Calu3 (cell line): ENCODE measurements at regions not wholly inside any gene's neighbourhood (a gene's known extent, or its start where the extent isn't known, plus 50 kb on each side); places are given as distances from the start of the nearest gene placed in this dataset.

Experiments
- BruUV-seq: library from RNA; stranded (reverse); fragments of 400-500 nt; replicated peaks from 2 replicates; lab custom pipeline; 2021; lab: Mats Ljungman, UMichigan
- CTCF ChIA-PET: fragments of 300-600 bp; sonication (Branson Sonifier 250); formaldehyde crosslinking; loops from one replicate; lab custom pipeline; 2022; ENCODE audit warnings: antibody characterized with exemption; lab: Charles Lee
- DNase-seq: peaks from one replicate; pipeline ENCODE4 v3.0.0; 2022
- H3K27ac Mint-ChIP-seq: one replicate; pipeline ENCODE4 v1.8.0; 2022; ENCODE audit warnings: mixed read lengths; ENCODE audit not compliant: unreplicated experiment
- H3K27me3 Mint-ChIP-seq: one replicate; pipeline ENCODE4 v1.8.0; 2022; ENCODE audit warnings: mixed read lengths; ENCODE audit not compliant: unreplicated experiment
- H3K36me3 Mint-ChIP-seq: one replicate; pipeline ENCODE4 v1.8.0; 2022; ENCODE audit warnings: mild to moderate bottlenecking, moderate library complexity, mixed read lengths; ENCODE audit not compliant: insufficient read depth, unreplicated experiment
- H3K4me1 Mint-ChIP-seq: one replicate; pipeline ENCODE4 v1.8.0; 2022; ENCODE audit warnings: mild to moderate bottlenecking, low read depth, mixed read lengths; ENCODE audit not compliant: unreplicated experiment
- H3K4me3 Mint-ChIP-seq: one replicate; pipeline ENCODE4 v1.8.0; 2022; ENCODE audit warnings: mild to moderate bottlenecking, low read depth, moderate library complexity, mixed read lengths; ENCODE audit not compliant: unreplicated experiment
- H3K9me3 Mint-ChIP-seq: one replicate; pipeline ENCODE4 v1.8.0; 2022; ENCODE audit warnings: low read depth, mixed read lengths; ENCODE audit not compliant: unreplicated experiment
- intact Hi-C: fragments of 100-400 bp; cut with micrococcal nuclease; formaldehyde crosslinking; loops from one replicate; pipeline ENCODE4 v1.10.0; 2022; ENCODE audit not compliant: unreplicated experiment
- TF ChIP-seq, protein P1 (sequence below): fragments of 200-600 bp; IDR thresholded peaks from one replicate; pipeline ENCODE4 v1.8.0; 2022; ENCODE audit warnings: antibody characterized with exemption; ENCODE audit not compliant: unreplicated experiment

GRCh38 chr14:26199096-26199495, 398.7 kb downstream of the NOVA1 start:
- DNase-seq = no peak
- H3K4me1 Mint-ChIP-seq = no peaks in the 10 kb centered on the region
- BruUV-seq = no TSS peak
- peaks cover 6% of the 10 kb centered on the region for H3K9me3 Mint-ChIP-seq
- H3K4me3 Mint-ChIP-seq = no peak overlapping the region
- no peaks in the 10 kb centered on the region for H3K27me3 Mint-ChIP-seq
- TF ChIP-seq, protein P1, sequence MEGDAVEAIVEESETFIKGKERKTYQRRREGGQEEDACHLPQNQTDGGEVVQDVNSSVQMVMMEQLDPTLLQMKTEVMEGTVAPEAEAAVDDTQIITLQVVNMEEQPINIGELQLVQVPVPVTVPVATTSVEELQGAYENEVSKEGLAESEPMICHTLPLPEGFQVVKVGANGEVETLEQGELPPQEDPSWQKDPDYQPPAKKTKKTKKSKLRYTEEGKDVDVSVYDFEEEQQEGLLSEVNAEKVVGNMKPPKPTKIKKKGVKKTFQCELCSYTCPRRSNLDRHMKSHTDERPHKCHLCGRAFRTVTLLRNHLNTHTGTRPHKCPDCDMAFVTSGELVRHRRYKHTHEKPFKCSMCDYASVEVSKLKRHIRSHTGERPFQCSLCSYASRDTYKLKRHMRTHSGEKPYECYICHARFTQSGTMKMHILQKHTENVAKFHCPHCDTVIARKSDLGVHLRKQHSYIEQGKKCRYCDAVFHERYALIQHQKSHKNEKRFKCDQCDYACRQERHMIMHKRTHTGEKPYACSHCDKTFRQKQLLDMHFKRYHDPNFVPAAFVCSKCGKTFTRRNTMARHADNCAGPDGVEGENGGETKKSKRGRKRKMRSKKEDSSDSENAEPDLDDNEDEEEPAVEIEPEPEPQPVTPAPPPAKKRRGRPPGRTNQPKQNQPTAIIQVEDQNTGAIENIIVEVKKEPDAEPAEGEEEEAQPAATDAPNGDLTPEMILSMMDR = no peak
- H3K36me3 Mint-ChIP-seq = no peaks in the 10 kb centered on the region
- CTCF ChIA-PET = no interaction called here
- H3K27ac Mint-ChIP-seq = no peak overlapping the region
- intact Hi-C loops = no loop called here

GRCh38 chr14:26194816-26195215, 403.0 kb downstream of the NOVA1 start:
- Mint-ChIP-seq H3K27ac (no peak overlapping the region), H3K36me3 (no peaks in the 10 kb centered on the region), H3K27me3 (no peaks in the 10 kb centered on the region), H3K9me3 (peaks cover 10% of the 10 kb centered on the region), H3K4me1 (no peaks in the 10 kb centered on the region), H3K4me3 (no peak overlapping the region)
- intact Hi-C loops = no loop called here
- TF ChIP-seq, protein P1 = no peak
- CTCF ChIA-PET = no interaction called here
- DNase-seq = no peak
- BruUV-seq = no TSS peak

- H3K36me3 Mint-ChIP-seq = no peaks in the 10 kb centered on the region
- no peaks in the 10 kb centered on the region for H3K27me3 Mint-ChIP-seq
- peaks cover 5% of the 10 kb centered on the region for H3K9me3 Mint-ChIP-seq
- BruUV-seq = no TSS peak
- intact Hi-C loops = no loop called here
- TF ChIP-seq, protein P1 = no peak
- H3K4me1 Mint-ChIP-seq = no peaks in the 10 kb centered on the region
- no peak for DNase-seq
- H3K27ac Mint-ChIP-seq = no peak overlapping the region
- CTCF ChIA-PET = no interaction called here
- no peak overlapping the region for H3K4me3 Mint-ChIP-seq
Observed at GRCh38 chr14:26191671-26192070, 406.2 kb downstream of the NOVA1 start.

- no peak overlapping the region for H3K4me3 Mint-ChIP-seq
- CTCF ChIA-PET = no interaction called here
- DNase-seq = no peak
- H3K9me3 Mint-ChIP-seq = peaks cover 5% of the 10 kb centered on the region
- BruUV-seq = no TSS peak
- TF ChIP-seq, protein P1 = no peak
- H3K36me3 Mint-ChIP-seq = no peaks in the 10 kb centered on the region
- no peaks in the 10 kb centered on the region for H3K27me3 Mint-ChIP-seq
- H3K4me1 Mint-ChIP-seq = no peaks in the 10 kb centered on the region
- no peak overlapping the region for H3K27ac Mint-ChIP-seq
- intact Hi-C loops = no loop called here
Observed at GRCh38 chr14:26191123-26191522, 406.7 kb downstream of the NOVA1 start.
